ENCODE measurements at regions not wholly inside any gene's neighbourhood (a gene's known extent, or its start where the extent isn't known, plus 50 kb on each side); places are given as distances from the start of the nearest gene placed in this dataset.

DNA sequence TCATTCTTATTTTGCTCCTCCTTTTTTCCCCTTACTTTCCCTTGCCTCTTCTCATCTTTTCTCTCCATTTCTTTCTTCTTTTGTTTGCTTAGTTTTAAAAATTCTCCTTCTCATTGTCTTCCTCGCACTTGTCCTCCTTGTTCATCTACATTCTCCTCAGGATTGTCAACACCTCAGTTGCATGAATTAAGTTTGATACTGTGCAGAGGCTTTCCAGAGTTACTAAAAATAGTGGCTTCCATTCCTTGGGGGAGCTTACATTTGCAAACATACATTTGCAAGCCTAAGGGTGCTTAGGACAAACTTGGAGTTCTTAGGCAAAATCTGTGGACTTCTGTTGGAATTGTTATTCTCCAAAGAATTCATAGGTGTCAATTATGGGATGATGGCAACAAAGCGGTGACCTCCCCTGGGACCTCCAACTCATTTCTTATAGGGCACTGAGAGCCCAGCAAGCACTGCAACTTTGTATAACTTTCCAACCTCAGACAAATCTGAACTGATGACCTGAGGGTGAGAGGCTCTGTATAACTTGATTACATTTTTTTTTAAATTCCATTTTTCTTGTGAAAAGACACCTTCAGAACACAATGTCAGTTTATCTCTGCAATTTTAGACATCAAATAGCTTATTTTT is 371.4 kb downstream of the TMEM38B start:
- intact Hi-C loops (cut with DNase I; ENCODE audit: low total_unique reads), result no loop called here
- no peak for TF ChIP-seq POLR2A (IDR thresholded peaks at IDR 0.05)
- TF ChIP-seq, protein P1, sequence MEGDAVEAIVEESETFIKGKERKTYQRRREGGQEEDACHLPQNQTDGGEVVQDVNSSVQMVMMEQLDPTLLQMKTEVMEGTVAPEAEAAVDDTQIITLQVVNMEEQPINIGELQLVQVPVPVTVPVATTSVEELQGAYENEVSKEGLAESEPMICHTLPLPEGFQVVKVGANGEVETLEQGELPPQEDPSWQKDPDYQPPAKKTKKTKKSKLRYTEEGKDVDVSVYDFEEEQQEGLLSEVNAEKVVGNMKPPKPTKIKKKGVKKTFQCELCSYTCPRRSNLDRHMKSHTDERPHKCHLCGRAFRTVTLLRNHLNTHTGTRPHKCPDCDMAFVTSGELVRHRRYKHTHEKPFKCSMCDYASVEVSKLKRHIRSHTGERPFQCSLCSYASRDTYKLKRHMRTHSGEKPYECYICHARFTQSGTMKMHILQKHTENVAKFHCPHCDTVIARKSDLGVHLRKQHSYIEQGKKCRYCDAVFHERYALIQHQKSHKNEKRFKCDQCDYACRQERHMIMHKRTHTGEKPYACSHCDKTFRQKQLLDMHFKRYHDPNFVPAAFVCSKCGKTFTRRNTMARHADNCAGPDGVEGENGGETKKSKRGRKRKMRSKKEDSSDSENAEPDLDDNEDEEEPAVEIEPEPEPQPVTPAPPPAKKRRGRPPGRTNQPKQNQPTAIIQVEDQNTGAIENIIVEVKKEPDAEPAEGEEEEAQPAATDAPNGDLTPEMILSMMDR (IDR thresholded peaks at IDR 0.05), result no peak
- H3K4me3 ChIP-seq (ENCODE audit: low read depth, poor library complexity, severe bottlenecking), result no peak overlapping the region
- WGBS, 2 donors, result 94% methylated on average over 2 of the region's 2 CpGs
- no peak for DNase-seq (ENCODE audit: low spot score in 2 of 2)

DNA sequence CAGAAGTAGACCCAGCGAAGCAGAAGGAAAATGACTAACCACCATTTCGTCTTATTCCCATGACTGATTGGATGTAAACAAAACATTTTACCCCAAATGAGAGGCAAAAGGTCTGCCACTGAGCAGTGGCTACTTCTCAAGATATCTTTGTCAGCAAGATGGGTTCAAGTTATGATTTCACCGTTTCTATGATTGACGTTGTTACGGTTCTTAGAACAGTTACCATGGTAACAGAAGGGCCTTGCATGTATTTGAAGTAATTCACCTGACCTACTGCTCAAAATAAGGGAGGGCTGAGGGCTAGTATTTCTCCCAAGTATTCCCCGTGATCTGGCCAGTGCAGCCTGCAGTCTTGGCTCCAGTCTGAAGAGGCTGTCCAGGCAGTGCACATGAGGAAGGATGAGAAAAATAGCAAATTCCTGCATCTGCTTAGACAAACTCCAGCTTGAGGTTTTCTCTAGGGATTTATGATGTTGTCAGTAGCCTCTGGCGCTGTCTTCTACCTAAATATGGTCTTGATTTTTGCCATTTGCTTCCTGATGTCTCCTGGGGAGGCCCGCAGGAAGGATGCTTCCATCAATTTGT is 372.7 kb downstream of the TMEM38B start:
- H3K4me3 ChIP-seq (ENCODE audit: low read depth, poor library complexity, severe bottlenecking), result no peak overlapping the region
- DNase-seq (ENCODE audit: low spot score in 2 of 2), result no peak
- WGBS, 2 donors, result 72 to 75% methylated on average over 8 of the region's 8 CpGs
- TF ChIP-seq, protein P1 (IDR thresholded peaks at IDR 0.05), result no peak
- TF ChIP-seq POLR2A (IDR thresholded peaks at IDR 0.05), result no peak
- intact Hi-C loops (cut with DNase I; ENCODE audit: low total_unique reads), result no loop called here

DNA sequence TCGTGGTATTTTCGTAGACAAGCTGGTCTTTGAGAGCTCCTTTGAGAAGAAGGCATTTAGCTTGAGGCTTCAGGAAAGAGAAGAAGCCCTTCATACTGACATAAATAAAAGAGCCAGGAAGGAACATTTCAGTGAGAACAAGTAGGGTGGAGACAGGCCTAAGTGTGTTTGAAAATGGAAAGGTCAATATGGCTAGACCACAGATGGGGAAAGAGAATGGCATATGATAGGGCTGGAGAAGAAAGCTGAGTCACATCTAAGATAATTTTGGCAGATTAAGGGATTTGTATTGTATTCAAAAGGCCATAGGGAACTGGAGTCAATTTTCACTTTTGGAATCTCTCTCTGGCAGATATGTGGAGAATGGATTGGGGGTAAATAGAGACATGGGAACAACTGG is 374.9 kb downstream of the TMEM38B start:
- intact Hi-C loops (cut with DNase I; ENCODE audit: low total_unique reads), result no loop called here

DNA sequence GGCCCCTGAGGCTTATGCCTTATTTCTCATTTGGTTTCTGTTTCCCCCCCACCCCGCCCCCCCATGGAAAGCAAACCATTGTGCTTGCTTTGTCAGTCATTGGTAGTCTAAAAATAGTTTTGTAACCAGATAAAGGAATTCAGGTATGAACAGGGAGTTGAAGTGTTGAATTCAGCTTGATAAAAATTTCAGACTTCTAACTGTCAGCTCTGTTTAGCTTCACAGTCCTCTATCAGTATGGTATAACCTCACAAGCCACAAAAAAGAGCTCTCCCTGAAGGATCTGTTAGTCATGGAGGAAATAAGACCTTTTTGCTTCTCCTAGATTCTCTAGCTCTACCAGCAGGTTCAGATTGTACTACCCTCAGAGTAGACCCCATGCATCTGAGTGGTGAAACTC is 378.1 kb downstream of the TMEM38B start:
- no peak for TF ChIP-seq POLR2A (IDR thresholded peaks at IDR 0.05)
- TF ChIP-seq, protein P1 (IDR thresholded peaks at IDR 0.05), result no peak
- 46 to 73% methylated on average over 1 of the region's 1 CpG for WGBS, 2 donors
- intact Hi-C loops (cut with DNase I; ENCODE audit: low total_unique reads), result no loop called here
- no peak overlapping the region for H3K4me3 ChIP-seq (ENCODE audit: low read depth, poor library complexity, severe bottlenecking)
- no peak for DNase-seq (ENCODE audit: low spot score in 2 of 2)

More for the DNA sequence above, 374.9 kb downstream of the TMEM38B start:
- WGBS, 2 donors, result 57 to 93% methylated on average over 2 of the region's 2 CpGs
- no peak for DNase-seq (ENCODE audit: low spot score in 2 of 2)
- no peak overlapping the region for H3K4me3 ChIP-seq (ENCODE audit: low read depth, poor library complexity, severe bottlenecking)
- TF ChIP-seq POLR2A (IDR thresholded peaks at IDR 0.05), result no peak
- TF ChIP-seq, protein P1 (IDR thresholded peaks at IDR 0.05), result no peak

DNA sequence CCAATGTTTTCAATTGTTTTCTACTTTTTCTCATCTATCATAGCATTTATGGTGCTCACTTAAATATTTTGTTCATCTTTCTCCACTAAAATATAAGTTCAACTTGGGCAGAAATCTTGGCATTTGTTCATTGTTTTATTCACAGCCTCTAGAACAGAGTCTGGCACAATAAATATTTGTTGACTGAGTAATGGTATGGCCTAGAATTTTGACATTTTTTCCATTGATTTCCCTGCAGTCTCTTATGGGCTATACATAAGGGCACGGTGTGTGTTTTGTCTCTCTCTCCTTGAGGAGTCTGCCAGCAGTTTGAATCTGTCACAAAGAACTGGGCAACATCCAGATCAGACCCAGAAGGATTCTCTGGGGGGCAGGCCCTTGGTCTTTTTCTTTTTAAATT is 379.7 kb downstream of the TMEM38B start:
- intact Hi-C loops (cut with DNase I; ENCODE audit: low total_unique reads), result no loop called here
- no peak for DNase-seq (ENCODE audit: low spot score in 2 of 2)
- 62 to 80% methylated on average over 1 of the region's 1 CpG for WGBS, 2 donors
- TF ChIP-seq, protein P1 (IDR thresholded peaks at IDR 0.05), result no peak
- TF ChIP-seq POLR2A (IDR thresholded peaks at IDR 0.05), result no peak
- H3K4me3 ChIP-seq (ENCODE audit: low read depth, poor library complexity, severe bottlenecking), result no peak overlapping the region

Measured in lower leg skin (tissue), 4 donors.